ENCODE measurements at regions not wholly inside any gene's neighbourhood (a gene's known extent, or its start where the extent isn't known, plus 50 kb on each side); places are given as distances from the start of the nearest gene placed in this dataset.

- DNase-seq (ENCODE audit: low read depth in 2 of 3, low spot score in 2 of 3) = no peak
Measured at GRCh38 chr12:84607170-84607819, 305.3 kb downstream of the SLC6A15 start.

DNA sequence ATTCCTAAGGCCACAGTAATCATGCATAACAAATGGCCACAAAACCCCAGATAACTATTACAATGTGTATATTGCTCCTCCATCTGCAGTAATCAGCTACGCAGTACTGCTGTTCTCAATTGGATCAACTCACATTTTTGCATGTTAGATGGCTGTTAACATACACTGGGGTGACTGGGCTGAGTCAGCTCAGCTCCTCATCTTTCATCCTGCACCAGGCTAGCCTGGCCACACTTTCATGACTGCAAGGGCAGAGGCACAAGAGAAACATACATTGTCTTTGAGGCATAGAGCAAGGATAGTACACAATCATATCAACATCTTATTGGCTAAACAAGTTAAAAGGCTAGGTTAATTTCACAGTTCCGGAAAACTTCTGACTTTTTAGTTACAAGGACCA, 306.6 kb downstream of the SLC6A15 start:
- DNase-seq (ENCODE audit: low read depth in 2 of 3, low spot score in 2 of 3) = no peak

DNA sequence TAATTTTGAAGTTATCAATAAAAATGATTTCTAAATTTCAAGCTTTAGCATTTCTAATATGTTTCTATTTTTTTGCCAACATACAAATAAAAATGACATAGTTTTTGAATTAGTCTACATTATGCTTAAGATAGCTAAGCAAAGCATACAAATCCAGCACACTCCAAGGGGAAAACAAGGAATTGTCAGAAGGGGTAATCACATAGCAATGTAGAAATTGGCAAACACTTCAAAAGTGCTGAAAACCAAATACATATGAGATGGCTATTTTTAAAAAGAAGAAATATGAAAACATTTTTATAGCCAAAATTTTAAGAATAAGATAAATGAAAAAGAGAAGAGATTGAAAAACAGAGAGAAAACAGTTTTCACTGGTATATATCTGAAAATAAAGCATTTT, 308.0 kb downstream of the SLC6A15 start:
- DNase-seq (ENCODE audit: low read depth in 2 of 3, low spot score in 2 of 3) = no peak

DNA sequence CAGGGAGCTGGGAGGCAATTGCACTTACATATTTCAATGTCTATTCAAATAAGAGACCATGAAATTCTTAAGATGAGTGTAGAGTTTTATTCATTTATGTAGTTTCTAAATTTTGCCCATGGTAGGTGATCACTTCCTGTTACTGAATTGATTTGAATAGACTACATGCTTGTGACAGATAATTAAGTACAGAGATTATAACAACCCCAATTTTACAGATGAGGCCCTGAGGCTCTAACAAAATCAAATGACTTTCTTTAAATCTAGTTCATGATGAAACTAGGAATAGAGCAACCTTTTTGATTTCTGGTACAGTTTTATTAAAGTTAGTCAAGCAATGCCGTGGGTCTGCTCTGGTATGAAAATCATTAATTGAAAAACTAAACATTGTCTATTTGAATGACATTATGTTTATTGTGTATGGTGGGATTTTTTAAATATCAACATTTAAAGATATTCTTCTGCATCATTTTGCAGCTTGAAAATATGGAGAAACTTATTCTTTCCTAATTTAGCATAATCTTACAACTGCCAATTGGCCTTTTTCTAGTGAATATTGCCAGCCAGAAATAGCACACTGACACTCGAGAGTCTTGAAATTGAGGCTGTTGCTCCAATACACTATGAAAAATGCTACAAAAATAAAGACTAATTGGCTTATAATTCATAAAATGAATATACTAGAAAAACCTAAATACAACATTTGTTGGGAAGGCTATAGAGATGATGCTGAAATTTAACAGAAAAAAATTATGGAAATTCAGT, 308.9 kb downstream of the SLC6A15 start:
- DNase-seq (ENCODE audit: low read depth in 2 of 3, low spot score in 2 of 3) = no peak

DNA sequence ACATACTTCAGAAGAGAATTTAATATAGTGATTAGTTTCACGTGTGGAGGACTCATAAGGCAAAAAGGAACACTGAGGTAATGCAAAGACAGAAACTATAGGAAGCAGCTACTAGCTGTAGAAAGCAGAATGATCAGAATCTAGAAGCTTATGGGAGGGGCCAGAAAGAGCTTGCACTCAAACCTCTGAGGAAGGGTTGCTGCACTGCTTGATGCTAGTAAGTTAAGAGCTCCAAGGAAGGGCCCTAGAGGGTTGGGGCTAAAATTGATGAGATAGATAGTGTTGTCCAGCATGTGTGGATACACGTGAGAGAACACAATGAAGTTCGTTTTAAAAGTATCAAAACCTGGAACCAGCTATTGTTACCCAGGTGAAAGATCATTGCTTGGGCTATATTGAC, 311.1 kb downstream of the SLC6A15 start:
- no peak for DNase-seq (ENCODE audit: low read depth in 2 of 3, low spot score in 2 of 3)

DNA sequence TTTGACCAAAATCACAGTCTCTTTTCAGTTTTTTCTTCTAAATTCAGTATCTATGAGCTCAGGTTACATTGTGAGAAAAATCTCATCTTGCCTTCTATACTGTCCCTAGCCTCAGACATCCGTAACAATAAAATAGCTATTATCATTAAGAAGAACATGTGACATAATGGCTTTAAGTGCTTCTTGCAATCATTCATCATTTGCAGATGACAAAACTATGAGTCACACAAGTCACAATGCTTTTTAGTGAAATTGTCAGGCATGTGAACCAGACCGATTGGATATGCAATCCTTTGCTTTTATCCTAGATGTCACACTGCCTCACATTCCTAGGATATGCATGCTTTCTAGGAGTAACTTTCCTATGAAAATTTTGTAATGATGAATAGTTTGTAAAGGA, 313.1 kb downstream of the SLC6A15 start:
- DNase-seq (ENCODE audit: low read depth in 2 of 3, low spot score in 2 of 3) = no peak

DNA sequence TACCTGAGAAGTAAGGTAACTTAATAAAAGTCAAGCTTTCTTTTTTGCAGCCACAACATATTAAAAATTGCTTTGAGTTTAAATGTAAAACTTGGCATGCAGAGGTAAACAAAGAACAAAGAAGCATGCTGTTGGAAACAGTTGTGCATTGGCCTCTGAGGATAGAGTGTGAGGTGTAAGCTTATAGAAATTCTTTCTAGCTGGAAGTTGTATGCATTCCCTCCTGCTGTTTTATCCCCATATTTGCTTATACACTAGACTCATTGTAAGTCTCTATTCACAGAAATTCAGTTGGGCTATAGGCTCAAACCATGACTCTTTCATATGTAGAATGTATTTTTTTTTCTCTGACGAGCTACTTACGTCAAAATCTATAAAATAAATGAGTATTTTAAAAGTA, 316.3 kb downstream of the SLC6A15 start:
- no peak for DNase-seq (ENCODE audit: low read depth in 2 of 3, low spot score in 2 of 3)

GRCh38 chr12:84594157-84594556, 318.4 kb downstream of the SLC6A15 start:
- DNase-seq (ENCODE audit: low read depth in 2 of 3, low spot score in 2 of 3) = no peak

- DNase-seq (ENCODE audit: low read depth in 2 of 3, low spot score in 2 of 3) = no peak
Measured at GRCh38 chr12:84585776-84586395, 326.7 kb downstream of the SLC6A15 start.

GRCh38 chr12:84572196-84572595, 340.4 kb downstream of the SLC6A15 start:
- DNase-seq (ENCODE audit: low read depth in 2 of 3, low spot score in 2 of 3) = no peak

GRCh38 chr12:84562331-84562730, 350.3 kb downstream of the SLC6A15 start:
- no peak for DNase-seq (ENCODE audit: low read depth in 2 of 3, low spot score in 2 of 3)

GRCh38 chr12:84561351-84561750, 351.2 kb downstream of the SLC6A15 start:
- no peak for DNase-seq (ENCODE audit: low read depth in 2 of 3, low spot score in 2 of 3)

DNA sequence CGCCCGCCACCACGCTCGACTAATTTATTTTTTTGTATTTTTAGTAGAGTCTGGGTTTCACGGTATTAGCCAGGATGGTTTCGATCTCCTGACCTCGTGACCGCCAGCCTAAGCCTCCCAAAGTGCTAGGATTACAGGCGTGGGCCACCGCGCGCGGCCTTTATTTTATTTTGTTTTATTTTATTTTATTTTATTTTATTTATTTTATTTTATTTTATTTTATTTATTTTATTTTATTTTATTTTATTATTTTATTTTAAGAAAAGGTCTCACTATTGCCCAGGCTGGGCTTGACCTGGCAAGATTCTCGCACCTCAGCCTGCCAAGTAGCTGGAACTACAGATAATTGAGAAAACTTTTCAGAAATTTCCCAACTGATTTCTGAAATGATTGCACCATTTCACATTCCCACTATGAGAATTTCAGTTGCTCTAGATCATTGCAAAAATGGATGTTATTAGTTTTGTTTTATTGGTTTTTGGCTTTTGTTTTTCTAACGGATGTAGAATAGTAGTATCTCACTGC, 358.3 kb downstream of the SLC6A15 start:
- DNase-seq (ENCODE audit: low read depth in 2 of 3, low spot score in 2 of 3) = no peak

DNA sequence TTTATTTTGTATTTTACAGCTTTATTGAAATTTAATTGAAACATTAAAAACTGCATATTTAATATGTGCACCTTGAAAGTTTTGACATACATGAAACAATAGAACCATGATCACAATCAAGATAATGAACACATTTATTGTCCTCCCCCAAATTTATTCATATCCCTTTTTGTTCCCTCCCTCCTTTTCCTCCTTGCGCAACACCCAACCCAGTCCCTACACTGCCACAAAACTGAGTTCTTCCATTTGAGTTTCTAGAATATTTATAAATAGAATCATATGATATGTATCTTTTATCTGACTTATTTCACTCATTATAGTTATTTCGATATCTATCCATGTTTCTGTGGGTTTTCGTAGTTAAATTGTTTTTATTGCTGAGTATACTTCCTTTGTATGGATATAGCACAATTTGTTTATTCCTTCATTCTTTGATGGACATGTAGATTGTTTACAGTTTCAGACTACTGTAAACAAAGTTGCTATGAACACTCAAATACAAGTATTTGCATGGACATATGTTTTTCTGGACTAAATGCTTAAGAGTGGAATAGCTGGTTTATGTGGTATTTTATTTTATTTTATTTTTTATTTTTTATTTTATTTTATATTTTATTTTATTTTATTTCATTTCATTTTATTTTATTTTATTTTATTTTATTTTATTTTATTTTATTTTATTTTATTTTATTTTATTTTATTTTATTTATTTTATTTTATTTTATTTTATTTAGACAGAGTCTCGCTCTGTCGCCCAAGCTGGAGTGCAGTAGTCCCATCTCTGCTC, 359.1 kb downstream of the SLC6A15 start:
- DNase-seq (ENCODE audit: low read depth in 2 of 3, low spot score in 2 of 3) = no peak

DNA sequence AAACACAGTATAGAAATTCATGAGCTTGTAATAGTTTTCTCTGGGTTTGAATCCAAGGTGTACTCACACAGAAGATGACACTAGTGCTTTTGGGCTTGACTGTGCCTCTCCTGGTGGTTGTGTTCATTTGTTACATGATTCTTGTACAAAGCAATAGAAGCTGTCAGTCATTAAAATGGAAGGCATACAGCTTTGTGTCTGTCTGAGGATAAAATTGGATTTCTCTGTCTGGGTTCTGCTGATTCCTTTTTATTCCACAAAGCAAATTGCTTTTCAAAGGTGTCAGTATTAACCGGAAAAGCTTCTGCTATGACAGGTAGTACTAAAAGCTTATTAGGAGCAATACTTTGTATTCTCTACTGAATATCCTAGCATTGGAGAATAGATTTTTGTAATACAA, 361.2 kb downstream of the SLC6A15 start:
- DNase-seq (ENCODE audit: low read depth in 2 of 3, low spot score in 2 of 3) = no peak

DNA sequence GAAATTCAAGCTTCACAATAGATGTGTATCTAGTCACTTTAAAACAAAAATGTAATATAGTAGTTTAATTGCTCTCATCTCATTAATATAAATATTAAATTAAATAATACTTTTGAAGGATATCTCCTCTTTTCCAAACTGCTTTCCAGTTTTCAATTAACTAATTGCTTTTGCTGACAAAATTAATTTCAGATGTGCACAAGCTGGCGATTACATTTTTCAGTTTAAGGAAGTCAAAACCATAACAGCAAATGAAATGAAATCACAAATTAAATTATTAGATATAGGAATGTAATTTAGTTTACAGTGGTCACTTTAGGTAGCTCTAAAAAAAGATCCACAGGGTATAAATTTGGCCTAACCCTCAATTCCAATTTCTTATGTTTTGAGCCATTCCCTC, 362.1 kb downstream of the SLC6A15 start:
- no peak for DNase-seq (ENCODE audit: low read depth in 2 of 3, low spot score in 2 of 3)

DNA sequence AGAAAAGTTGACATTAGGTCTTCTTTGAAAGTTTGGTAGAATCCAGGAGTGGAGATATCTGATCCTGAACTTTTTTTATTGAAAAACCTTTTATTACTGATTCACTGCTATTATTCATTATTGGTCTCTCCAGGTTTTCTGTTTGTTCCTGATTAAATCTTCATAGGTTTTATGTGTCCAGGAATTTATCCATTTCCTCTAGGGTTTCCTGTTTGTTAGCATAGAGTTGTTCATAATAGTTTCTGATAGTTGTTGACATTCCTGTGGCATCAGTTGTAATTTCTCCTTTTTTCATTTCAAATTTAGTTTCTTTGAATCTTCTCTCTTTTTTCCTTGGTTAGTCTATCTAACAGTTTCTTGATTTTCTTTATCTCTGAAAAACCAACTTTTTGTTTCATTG, 370.3 kb downstream of the SLC6A15 start:
- DNase-seq (ENCODE audit: low read depth in 2 of 3, low spot score in 2 of 3) = no peak

- no peak for DNase-seq (ENCODE audit: low read depth in 2 of 3, low spot score in 2 of 3)
Measured at GRCh38 chr12:84537666-84538065, 374.9 kb downstream of the SLC6A15 start.

GRCh38 chr12:84512751-84513150, 399.8 kb downstream of the SLC6A15 start:
- no peak for DNase-seq (ENCODE audit: low read depth in 2 of 3, low spot score in 2 of 3)

GRCh38 chr12:84508851-84509260, 403.7 kb downstream of the SLC6A15 start:
- peak in 1 of 3 donors; percentile 44 for DNase-seq (ENCODE audit: low read depth in 2 of 3, low spot score in 2 of 3)
